ENCODE measurements at regions not wholly inside any gene's neighbourhood (a gene's known extent, or its start where the extent isn't known, plus 50 kb on each side); places are given as distances from the start of the nearest gene placed in this dataset.

DNA sequence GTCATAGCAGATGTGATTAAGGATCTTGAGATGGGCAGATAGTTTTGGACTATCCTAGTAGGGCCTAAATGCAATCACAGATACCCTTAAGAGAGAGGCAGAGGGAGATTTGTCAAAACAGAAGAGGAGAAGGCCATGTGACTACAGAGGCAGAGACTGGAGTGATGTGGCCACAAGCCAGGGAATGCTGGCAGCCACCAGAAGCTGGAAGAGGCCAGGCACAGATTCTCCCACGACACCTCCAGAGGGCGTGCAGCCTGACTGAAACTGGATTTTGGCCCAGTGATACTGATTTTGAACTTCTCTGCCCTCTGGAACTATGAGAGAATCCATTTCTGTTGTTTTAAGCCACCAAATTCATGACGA, 52.1 kb upstream of the EPS8L3 start:
- TF ChIP-seq, protein P1, sequence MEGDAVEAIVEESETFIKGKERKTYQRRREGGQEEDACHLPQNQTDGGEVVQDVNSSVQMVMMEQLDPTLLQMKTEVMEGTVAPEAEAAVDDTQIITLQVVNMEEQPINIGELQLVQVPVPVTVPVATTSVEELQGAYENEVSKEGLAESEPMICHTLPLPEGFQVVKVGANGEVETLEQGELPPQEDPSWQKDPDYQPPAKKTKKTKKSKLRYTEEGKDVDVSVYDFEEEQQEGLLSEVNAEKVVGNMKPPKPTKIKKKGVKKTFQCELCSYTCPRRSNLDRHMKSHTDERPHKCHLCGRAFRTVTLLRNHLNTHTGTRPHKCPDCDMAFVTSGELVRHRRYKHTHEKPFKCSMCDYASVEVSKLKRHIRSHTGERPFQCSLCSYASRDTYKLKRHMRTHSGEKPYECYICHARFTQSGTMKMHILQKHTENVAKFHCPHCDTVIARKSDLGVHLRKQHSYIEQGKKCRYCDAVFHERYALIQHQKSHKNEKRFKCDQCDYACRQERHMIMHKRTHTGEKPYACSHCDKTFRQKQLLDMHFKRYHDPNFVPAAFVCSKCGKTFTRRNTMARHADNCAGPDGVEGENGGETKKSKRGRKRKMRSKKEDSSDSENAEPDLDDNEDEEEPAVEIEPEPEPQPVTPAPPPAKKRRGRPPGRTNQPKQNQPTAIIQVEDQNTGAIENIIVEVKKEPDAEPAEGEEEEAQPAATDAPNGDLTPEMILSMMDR (conservative IDR thresholded peaks at IDR 0.05): no peak
- no peak for TF ChIP-seq EZH2 (IDR thresholded peaks at IDR 0.05; ENCODE audit: low read depth)

Data from PC-9 (cell line).